ENCODE measurements at regions not wholly inside any gene's neighbourhood (a gene's known extent, or its start where the extent isn't known, plus 50 kb on each side); places are given as distances from the start of the nearest gene placed in this dataset.

- TF ChIP-seq, protein P1, sequence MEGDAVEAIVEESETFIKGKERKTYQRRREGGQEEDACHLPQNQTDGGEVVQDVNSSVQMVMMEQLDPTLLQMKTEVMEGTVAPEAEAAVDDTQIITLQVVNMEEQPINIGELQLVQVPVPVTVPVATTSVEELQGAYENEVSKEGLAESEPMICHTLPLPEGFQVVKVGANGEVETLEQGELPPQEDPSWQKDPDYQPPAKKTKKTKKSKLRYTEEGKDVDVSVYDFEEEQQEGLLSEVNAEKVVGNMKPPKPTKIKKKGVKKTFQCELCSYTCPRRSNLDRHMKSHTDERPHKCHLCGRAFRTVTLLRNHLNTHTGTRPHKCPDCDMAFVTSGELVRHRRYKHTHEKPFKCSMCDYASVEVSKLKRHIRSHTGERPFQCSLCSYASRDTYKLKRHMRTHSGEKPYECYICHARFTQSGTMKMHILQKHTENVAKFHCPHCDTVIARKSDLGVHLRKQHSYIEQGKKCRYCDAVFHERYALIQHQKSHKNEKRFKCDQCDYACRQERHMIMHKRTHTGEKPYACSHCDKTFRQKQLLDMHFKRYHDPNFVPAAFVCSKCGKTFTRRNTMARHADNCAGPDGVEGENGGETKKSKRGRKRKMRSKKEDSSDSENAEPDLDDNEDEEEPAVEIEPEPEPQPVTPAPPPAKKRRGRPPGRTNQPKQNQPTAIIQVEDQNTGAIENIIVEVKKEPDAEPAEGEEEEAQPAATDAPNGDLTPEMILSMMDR (IDR thresholded peaks at IDR 0.05), result no peak
- no peak for TF ChIP-seq POLR2A (IDR thresholded peaks at IDR 0.05)
These were observed 126.5 kb upstream of the MITF start for GRCh38 chr3:69612791-69613190.
